Mesenchymal stem cell (in vitro differentiated cells and primary cell): ENCODE measurements at regions not wholly inside any gene's neighbourhood (a gene's known extent, or its start where the extent isn't known, plus 50 kb on each side); places are given as distances from the start of the nearest gene placed in this dataset.

Experiments
- DNase-seq: peaks from one replicate; pipeline ENCODE4 v3.0.0-alpha.2; 2013
- H2AFZ ChIP-seq: one replicate; pipeline ENCODE4 v1.6.1; 2013; ENCODE audit warnings: low read depth, mild to moderate bottlenecking, control low read depth, inconsistent platforms, low read length, moderate library complexity
- H2AK5ac ChIP-seq: 2 replicates; pipeline ENCODE4 v1.6.1; 2013; ENCODE audit warnings: low read length, moderate library complexity, mild to moderate bottlenecking, inconsistent platforms; ENCODE audit not compliant: severe bottlenecking
- H2BK120ac ChIP-seq: one replicate; pipeline ENCODE4 v1.6.1; 2013; ENCODE audit warnings: low read depth, mild to moderate bottlenecking, inconsistent platforms, low read length, moderate library complexity
- H2BK12ac ChIP-seq, 2 experiments: one replicate each; pipeline ENCODE4 v1.6.1; 2013; ENCODE audit warnings: inconsistent platforms in 2 of 2, low read length in 2 of 2, mild to moderate bottlenecking in 2 of 2, moderate library complexity in 2 of 2, control low read depth in 1 of 2
- H2BK15ac ChIP-seq: one replicate; pipeline ENCODE4 v1.6.1; 2013; ENCODE audit warnings: mild to moderate bottlenecking, low read depth, inconsistent platforms; ENCODE audit not compliant: poor library complexity, severe bottlenecking
- H2BK5ac ChIP-seq: 2 replicates; pipeline ENCODE4 v1.6.1; 2013; ENCODE audit warnings: low read depth, mild to moderate bottlenecking, low read length, control low read depth, inconsistent platforms; ENCODE audit not compliant: poor library complexity, severe bottlenecking
- H3K14ac ChIP-seq, 2 experiments: one replicate each; pipeline ENCODE4 v1.6.1; 2013; ENCODE audit warnings: inconsistent platforms in 2 of 2, low read length in 2 of 2, control low read depth in 1 of 2, mild to moderate bottlenecking in 1 of 2, moderate library complexity in 1 of 2
- H3K18ac ChIP-seq, 2 experiments: one replicate each; pipeline ENCODE4 v1.6.1; 2013; ENCODE audit warnings: inconsistent platforms in 2 of 2, low read length in 2 of 2, control low read depth in 1 of 2, low read depth in 1 of 2, mild to moderate bottlenecking in 1 of 2
- H3K23ac ChIP-seq, 2 experiments: one replicate each; pipeline ENCODE4 v1.6.1; 2013; ENCODE audit warnings: inconsistent platforms in 2 of 2, low read length in 2 of 2, mild to moderate bottlenecking in 2 of 2, moderate library complexity in 2 of 2, control low read depth in 1 of 2
- H3K27ac ChIP-seq: 2 replicates; pipeline ENCODE4 v1.5.1; 2013; ENCODE audit warnings: mild to moderate bottlenecking, moderate library complexity, low read length, control low read depth, inconsistent platforms; ENCODE audit not compliant: poor library complexity, severe bottlenecking
- H3K27me3 ChIP-seq, 2 experiments: 2 replicates each; pipeline versions ENCODE4 v1.6.1 to v1.7.0; 2013; ENCODE audit warnings: low read length in 2 of 2, mild to moderate bottlenecking in 2 of 2, moderate library complexity in 2 of 2, control low read depth in 1 of 2, inconsistent platforms in 1 of 2; ENCODE audit not compliant: control insufficient read depth in 1 of 2, insufficient read depth in 1 of 2
- H3K36me3 ChIP-seq, 2 experiments: 2 replicates each; pipeline versions ENCODE4 v1.6.1 to v1.7.0; 2013; ENCODE audit warnings: low read length in 2 of 2, control low read depth in 1 of 2, inconsistent platforms in 1 of 2, low read depth in 1 of 2, mild to moderate bottlenecking in 1 of 2; ENCODE audit not compliant: insufficient read depth in 2 of 2, control insufficient read depth in 1 of 2
- H3K4ac ChIP-seq, 2 experiments: one replicate each; pipeline ENCODE4 v1.6.1; 2013; ENCODE audit warnings: inconsistent platforms in 2 of 2, low read length in 2 of 2, mild to moderate bottlenecking in 2 of 2, moderate library complexity in 2 of 2, control low read depth in 1 of 2, low read depth in 1 of 2
- H3K4me1 ChIP-seq: 2 replicates; pipeline ENCODE4 v1.6.1; 2013; ENCODE audit warnings: low read depth, low read length, control low read depth; ENCODE audit not compliant: control insufficient read depth, insufficient read depth
- H3K4me2 ChIP-seq: 2 replicates; pipeline ENCODE4 v1.6.1; 2013; ENCODE audit warnings: low read length, mild to moderate bottlenecking, inconsistent platforms; ENCODE audit not compliant: poor library complexity, severe bottlenecking
- H3K4me3 ChIP-seq, 2 experiments: 2 replicates each; pipeline versions ENCODE4 v1.5.1 to v1.7.0; 2013; ENCODE audit warnings: low read length in 2 of 2, mild to moderate bottlenecking in 2 of 2, control low read depth in 1 of 2, low read depth in 1 of 2; ENCODE audit not compliant: insufficient read depth in 1 of 2
- H3K79me1 ChIP-seq: replicated peaks from 2 replicates; pipeline ENCODE4 v1.6.1; 2013; ENCODE audit warnings: mild to moderate bottlenecking, control low read depth, low read length, inconsistent platforms; ENCODE audit not compliant: poor library complexity, severe bottlenecking
- H3K9ac ChIP-seq: 2 replicates; pipeline ENCODE4 v1.7.0; 2013; ENCODE audit warnings: mild to moderate bottlenecking, low read length, moderate library complexity
- H3K9me3 ChIP-seq: 2 replicates; pipeline ENCODE4 v1.7.0; 2013; ENCODE audit warnings: mild to moderate bottlenecking, low read length; ENCODE audit not compliant: control insufficient read depth
- H4K8ac ChIP-seq: one replicate; pipeline ENCODE4 v1.6.1; 2013; ENCODE audit warnings: inconsistent platforms, mild to moderate bottlenecking, low read length, moderate library complexity
- H4K91ac ChIP-seq: one replicate; pipeline ENCODE4 v1.6.1; 2013; ENCODE audit warnings: mild to moderate bottlenecking, low read length, inconsistent platforms
- WGBS: methylation state at CpG from one replicate; pipeline ENCODE4 v1.1.7; 2013; ENCODE audit warnings: mixed read lengths; 5-methylcytosine and 5-hydroxymethylcytosine counted together

- Histone ChIP-seq H4K91ac (no peak overlapping the region), H3K9ac (no peak overlapping the region), H3K27me3 (no peaks in the 10 kb centered on the region), H3K4me1 (peaks cover 5% of the 10 kb centered on the region), H3K14ac (no peak overlapping the region), H3K4me3 (no peak overlapping the region), H2BK12ac (no peak overlapping the region), H2BK5ac (no peak overlapping the region), H3K79me1 (no peaks in the 10 kb centered on the region), H2AFZ (no peak overlapping the region), H3K4me2 (no peak overlapping the region), H2BK15ac (no peak overlapping the region), H2BK120ac (no peak overlapping the region), H3K18ac (no peak overlapping the region), H3K27ac (no peak overlapping the region), H3K36me3 (no peaks in the 10 kb centered on the region), H3K9me3 (no peaks in the 10 kb centered on the region), H3K23ac (no peak overlapping the region), H4K8ac (no peak overlapping the region), H2AK5ac (peak overlapping the region; percentile 94), H3K4ac (no peak overlapping the region)
- DNase-seq: no peak
- WGBS: 74% methylated on average over 4 of the region's 5 CpGs
Observed at GRCh38 chr3:102699104-102699818, 264.4 kb downstream of the ZPLD1 start.

- peaks cover 5% of the 10 kb centered on the region for H3K4me1 ChIP-seq
- no CpG with 5 or more reads among the region's 1 CpG for WGBS
Observed at GRCh38 chr3:102699819-102700140, 265.0 kb downstream of the ZPLD1 start.

GRCh38 chr3:102712896-102713295 is 278.1 kb downstream of the ZPLD1 start:
- Histone ChIP-seq H3K4me3 (no peak overlapping the region), H2BK120ac (no peak overlapping the region), H3K4me2 (no peak overlapping the region), H3K14ac (no peak overlapping the region), H3K18ac (no peak overlapping the region), H4K91ac (no peak overlapping the region), H2BK15ac (no peak overlapping the region), H2AK5ac (no peak overlapping the region), H2BK12ac (no peak overlapping the region), H3K9me3 (no peaks in the 10 kb centered on the region), H2AFZ (no peak overlapping the region), H3K4me1 (no peaks in the 10 kb centered on the region), H3K23ac (no peak overlapping the region), H2BK5ac (no peak overlapping the region), H3K36me3 (no peaks in the 10 kb centered on the region), H4K8ac (no peak overlapping the region), H3K9ac (no peak overlapping the region), H3K4ac (no peak overlapping the region), H3K27ac (no peak overlapping the region), H3K79me1 (no peaks in the 10 kb centered on the region), H3K27me3 (no peaks in the 10 kb centered on the region)
- DNase-seq: no peak
- WGBS: 81% methylated on average over 5 of the region's 5 CpGs

More at GRCh38 chr3:102699819-102700140, 265.0 kb downstream of the ZPLD1 start:
- H2BK5ac ChIP-seq: no peak overlapping the region
- H3K18ac ChIP-seq: no peak overlapping the region
- H3K9me3 ChIP-seq: no peaks in the 10 kb centered on the region
- no peak overlapping the region for H3K4me2 ChIP-seq
- no peak overlapping the region for H3K9ac ChIP-seq
- H3K4me3 ChIP-seq: no peak overlapping the region
- no peak overlapping the region for H4K91ac ChIP-seq
- H3K79me1 ChIP-seq: no peaks in the 10 kb centered on the region
- no peak overlapping the region for H3K27ac ChIP-seq
- no peak overlapping the region for H2AFZ ChIP-seq
- no peak overlapping the region for H2BK120ac ChIP-seq
- no peak overlapping the region for H2BK15ac ChIP-seq
- no peak for DNase-seq
- H2BK12ac ChIP-seq: no peak overlapping the region
- H3K27me3 ChIP-seq: no peaks in the 10 kb centered on the region
- H4K8ac ChIP-seq: no peak overlapping the region
- no peak overlapping the region for H3K14ac ChIP-seq
- H3K36me3 ChIP-seq: no peaks in the 10 kb centered on the region
- H3K4ac ChIP-seq: no peak overlapping the region
- no peak overlapping the region for H3K23ac ChIP-seq
- no peak overlapping the region for H2AK5ac ChIP-seq

- Histone ChIP-seq H3K23ac (no peak overlapping the region), H3K18ac (no peak overlapping the region), H4K8ac (no peak overlapping the region), H3K14ac (no peak overlapping the region), H2AK5ac (no peak overlapping the region), H2BK120ac (no peak overlapping the region), H3K4me1 (no peaks in the 10 kb centered on the region), H3K9ac (no peak overlapping the region), H3K36me3 (no peaks in the 10 kb centered on the region), H3K27me3 (no peaks in the 10 kb centered on the region), H2BK15ac (no peak overlapping the region), H3K27ac (peak overlapping the region; percentile 47), H3K4me3 (no peak overlapping the region), H3K4me2 (no peak overlapping the region), H3K4ac (no peak overlapping the region), H2AFZ (no peak overlapping the region), H3K79me1 (no peaks in the 10 kb centered on the region), H4K91ac (no peak overlapping the region), H2BK5ac (no peak overlapping the region), H3K9me3 (no peaks in the 10 kb centered on the region), H2BK12ac (no peak overlapping the region)
- no peak for DNase-seq
- WGBS: 89% methylated on average over 2 of the region's 3 CpGs
Observed at GRCh38 chr3:102714567-102714966, 279.8 kb downstream of the ZPLD1 start.
